SH-SY5Y (cell line): ENCODE measurements at regions not wholly inside any gene's neighbourhood (a gene's known extent, or its start where the extent isn't known, plus 50 kb on each side); places are given as distances from the start of the nearest gene placed in this dataset.

Source experiments
- GATA2 ChIP-seq: IDR thresholded peaks from 2 replicates; pipeline ENCODE4 v1.6.1; 2011; ENCODE audit warnings: mild to moderate bottlenecking, low read depth, low read length
- GATA3 ChIP-seq: IDR thresholded peaks from 2 replicates; pipeline ENCODE4 v1.6.1; 2011; ENCODE audit warnings: low read depth, mild to moderate bottlenecking, low read length, moderate library complexity

DNA sequence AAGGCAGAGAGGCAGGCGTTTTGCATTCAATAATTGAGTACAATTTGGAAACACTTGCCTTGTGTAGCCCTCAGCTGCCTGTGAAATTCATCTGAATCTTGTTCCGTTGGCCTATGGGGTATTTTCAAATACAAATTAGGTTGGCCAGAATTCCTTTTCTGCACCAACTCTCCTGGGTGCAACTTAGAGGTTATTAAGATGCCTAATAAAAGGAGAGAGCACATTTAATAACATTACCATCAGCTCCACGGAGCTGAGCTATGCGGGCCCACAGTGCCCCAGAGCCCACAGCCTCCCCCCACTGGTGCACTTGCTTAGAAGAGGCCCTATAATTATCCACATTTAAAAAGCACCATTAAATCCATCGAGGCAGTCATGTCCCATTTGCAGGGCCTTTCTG lies 367.6 kb upstream of the CLINT1 start:
- TF ChIP-seq GATA3 = no peak
- no peak for TF ChIP-seq GATA2
